Hematopoietic multipotent progenitor cell treated with erythropoietin and hydrocortisone succinate and interleukin-3 and kit ligand, for 4 days (in vitro differentiated cells): ENCODE measurements at regions not wholly inside any gene's neighbourhood (a gene's known extent, or its start where the extent isn't known, plus 50 kb on each side); places are given as distances from the start of the nearest gene placed in this dataset.

Experiments used
- DNase-seq: peaks from one replicate; pipeline ENCODE4 v3.0.0-alpha.2; 2015

DNA sequence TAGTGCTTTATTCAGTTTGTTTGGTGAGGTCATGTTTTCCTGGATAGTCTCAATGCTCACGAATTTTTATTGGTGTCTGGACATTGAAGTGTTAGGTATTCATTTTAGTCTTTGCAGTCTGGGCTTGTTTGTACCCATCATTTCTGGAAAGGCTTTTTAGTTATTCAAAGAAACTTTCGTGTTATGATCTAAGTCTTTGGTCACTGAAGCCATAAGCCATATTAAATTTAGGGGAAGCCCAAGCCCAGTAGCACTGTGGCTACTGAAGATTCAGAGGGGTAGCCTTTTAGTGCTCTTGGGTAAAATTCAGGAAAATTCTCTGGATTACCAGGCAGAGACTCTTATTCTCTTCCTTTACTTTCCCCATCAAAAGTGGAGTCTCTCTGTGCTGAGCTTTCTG lies 56.2 kb upstream of the PEX5L start:
- no peak for DNase-seq

- no peak for DNase-seq
Observed at GRCh38 chr3:180093535-180093934, 56.8 kb upstream of the PEX5L start.

GRCh38 chr3:180097626-180098025 lies 60.9 kb upstream of the PEX5L start:
- no peak for DNase-seq

DNA sequence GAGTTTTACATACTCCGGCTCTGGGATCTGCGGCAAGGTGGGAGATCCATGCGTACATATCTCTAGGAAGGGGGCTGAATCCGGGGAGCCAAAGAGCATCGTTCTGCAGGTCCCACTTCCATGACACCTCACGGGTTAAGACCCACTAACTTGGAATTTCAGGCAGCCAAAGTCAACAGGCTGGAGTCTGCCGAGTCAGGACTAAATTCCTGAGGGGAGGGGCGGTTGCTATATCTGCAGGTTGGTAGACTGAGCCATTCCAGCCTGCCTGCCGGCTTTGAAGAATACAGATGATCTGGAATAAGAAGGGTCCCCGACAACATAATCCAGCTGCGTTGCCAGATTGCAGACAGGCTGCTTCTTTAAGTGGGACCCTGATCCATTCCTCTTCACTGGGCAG lies 65.4 kb upstream of the PEX5L start:
- no peak for DNase-seq

- DNase-seq = no peak
Observed at GRCh38 chr3:180102604-180103003, 65.9 kb upstream of the PEX5L start.

DNA sequence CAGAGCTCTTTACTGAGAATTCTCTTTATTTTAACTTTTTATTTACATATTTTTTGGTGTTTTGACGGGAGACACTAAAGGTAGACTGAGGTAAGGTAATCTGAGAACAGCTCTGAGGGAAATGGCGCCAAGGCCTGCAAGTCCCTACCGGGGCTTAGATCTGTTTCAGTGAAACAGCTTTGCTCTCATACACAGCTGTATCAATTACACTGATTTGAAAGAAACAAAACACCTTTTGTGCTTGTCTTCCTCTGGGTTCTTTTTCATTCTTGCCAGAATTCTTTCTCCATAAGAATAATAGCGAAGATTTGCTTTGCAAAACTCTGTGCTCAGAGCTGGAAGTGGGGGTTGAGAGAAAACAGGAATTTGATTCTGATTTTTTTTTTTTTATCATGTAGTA lies 79.5 kb upstream of the PEX5L start:
- DNase-seq = no peak

GRCh38 chr3:180116658-180117057 lies 79.9 kb upstream of the PEX5L start:
- no peak for DNase-seq

DNA sequence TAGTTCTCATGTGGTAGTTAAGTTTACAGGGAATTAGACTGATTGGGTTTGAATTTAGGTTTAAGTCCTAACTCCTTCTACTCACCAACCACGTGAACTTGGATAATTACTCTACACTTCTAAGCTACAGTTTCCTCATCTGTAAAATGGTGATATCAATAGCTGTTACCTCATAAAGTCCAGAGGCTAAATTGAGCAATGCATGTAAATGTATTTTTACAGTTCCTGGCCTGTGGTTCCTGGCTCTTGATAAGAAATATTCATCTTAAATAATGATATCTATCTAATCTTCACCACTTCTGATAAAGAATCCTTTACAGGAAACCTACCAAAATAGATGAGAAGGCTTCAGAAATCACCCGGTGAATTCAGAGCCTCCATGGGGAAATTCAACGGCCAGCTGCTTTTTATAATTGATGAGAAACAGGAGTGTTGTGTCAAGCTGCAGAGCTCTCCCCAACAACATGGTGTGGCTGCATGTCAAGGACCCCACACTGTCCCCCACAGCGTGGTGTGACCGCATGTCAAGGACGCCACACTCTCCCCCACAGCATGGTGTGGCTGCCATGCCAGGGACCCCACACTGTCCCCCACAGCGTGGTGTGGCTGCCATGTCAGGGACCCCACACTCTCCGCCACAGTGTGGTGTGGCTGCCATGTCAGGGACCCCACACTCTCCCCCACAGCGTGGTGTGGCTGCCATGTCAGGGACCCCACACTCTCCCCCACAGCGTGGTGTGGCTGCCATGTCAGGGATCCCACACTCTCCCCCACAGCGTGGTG lies 80.8 kb upstream of the PEX5L start:
- peak; percentile 10 for DNase-seq

GRCh38 chr3:180119567-180119966 lies 82.8 kb upstream of the PEX5L start:
- DNase-seq = no peak

GRCh38 chr3:180123928-180124327 lies 87.2 kb upstream of the PEX5L start:
- no peak for DNase-seq

DNA sequence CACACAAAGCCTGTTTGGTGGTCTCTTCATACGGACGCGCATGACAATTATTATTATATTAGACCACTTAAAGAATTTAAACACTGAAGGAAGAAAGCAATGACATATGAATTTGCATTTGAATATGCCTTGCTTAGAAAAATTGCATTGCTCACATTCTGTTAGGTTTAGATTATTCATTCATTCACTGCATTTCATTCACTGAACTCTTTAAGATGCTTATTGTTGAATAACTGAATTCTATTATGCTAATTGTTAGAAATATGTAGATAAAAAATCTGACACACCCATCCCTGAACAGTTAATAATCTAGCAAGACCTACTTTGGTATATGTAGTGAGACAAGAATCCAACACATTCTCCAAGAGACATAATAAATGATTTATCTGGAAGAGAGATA lies 94.4 kb upstream of the PEX5L start:
- DNase-seq = no peak

DNA sequence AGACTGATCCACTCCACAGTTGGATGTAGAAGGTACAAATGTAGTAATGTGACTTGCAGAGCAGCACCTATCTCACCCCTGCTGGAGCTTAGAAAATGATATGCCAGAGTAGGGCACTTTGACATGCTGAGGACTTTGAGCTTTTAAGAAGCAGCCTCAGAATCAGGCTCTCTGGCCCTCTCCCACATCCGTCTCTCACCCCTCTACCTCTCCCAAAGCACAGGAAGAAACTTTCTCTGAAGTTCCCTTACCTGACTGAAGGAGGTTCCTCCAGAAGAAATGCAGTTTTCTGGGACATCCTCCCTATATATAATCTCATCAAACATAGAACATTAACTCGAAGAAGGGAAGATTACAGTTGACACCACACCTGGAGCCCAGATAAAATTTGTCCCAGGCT lies 98.4 kb upstream of the PEX5L start:
- DNase-seq = no peak

GRCh38 chr3:180138871-180139270 lies 102.1 kb upstream of the PEX5L start:
- no peak for DNase-seq

GRCh38 chr3:180142041-180142440 lies 105.3 kb upstream of the PEX5L start:
- no peak for DNase-seq

DNA sequence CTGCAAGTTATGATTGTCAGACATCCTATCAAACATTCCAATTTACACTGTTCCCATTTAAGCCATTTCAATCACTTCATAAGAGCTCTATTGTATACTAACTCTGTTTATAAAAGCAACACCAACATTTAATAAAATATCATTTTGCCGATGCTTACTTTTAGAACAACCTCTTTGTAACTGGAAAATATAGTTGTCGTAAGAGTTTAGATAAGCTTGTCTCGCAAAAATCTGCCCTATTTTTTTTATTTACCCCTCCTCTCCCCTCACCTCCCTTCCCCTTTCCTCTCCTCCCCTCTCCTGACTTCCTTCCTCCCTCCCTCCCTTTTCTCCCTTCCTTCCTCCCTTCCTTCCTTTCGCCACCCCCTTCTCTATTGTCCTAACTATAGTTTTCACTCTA lies 105.7 kb upstream of the PEX5L start:
- no peak for DNase-seq

- DNase-seq = no peak
Observed at GRCh38 chr3:180161770-180162169, 125.0 kb upstream of the PEX5L start.

GRCh38 chr3:180175572-180175971 lies 138.8 kb upstream of the PEX5L start:
- DNase-seq = no peak

DNA sequence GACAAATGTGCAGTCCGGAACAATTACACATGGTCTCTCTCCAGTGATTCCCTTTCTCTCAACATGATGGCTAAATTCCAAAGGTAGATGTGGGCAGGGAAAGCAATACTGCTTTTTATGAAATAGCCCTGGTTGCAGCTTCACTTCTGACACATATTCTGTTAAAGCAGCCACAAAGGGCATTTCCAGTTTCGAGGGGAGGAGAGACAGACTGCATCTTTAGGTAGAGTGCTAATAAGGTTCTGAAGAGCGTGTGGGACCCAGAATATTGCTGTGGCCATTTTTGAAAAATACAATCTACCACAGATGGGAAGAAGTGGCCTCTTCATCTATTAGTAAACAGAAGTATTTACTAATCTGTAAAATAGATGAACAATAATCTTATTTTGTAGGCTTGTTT lies 139.3 kb upstream of the PEX5L start:
- no peak for DNase-seq

- DNase-seq = no peak
Observed at GRCh38 chr3:180177255-180177654, 140.5 kb upstream of the PEX5L start.

GRCh38 chr3:180179562-180179961 lies 142.8 kb upstream of the PEX5L start:
- no peak for DNase-seq

GRCh38 chr3:180180795-180181194 lies 144.1 kb upstream of the PEX5L start:
- no peak for DNase-seq

DNA sequence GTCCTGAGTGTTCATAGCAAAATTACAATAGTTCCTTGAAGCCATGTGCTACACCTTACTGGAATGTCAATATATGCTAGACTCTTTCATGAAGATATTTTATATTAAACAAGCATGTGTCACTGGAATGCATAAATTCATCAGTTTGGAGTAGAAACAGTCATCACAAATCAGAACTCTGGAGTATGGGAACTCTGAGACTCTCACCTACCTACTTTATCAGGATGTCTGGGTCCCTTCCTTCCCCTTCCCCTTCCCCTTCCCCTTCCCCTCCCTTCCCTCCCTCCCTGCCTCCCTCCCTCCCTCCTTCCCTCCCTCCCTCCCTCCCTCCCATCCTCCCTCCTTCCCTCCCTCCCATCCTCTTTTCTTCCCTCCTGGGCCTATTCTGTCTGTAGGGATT lies 144.7 kb upstream of the PEX5L start:
- DNase-seq = no peak

DNA sequence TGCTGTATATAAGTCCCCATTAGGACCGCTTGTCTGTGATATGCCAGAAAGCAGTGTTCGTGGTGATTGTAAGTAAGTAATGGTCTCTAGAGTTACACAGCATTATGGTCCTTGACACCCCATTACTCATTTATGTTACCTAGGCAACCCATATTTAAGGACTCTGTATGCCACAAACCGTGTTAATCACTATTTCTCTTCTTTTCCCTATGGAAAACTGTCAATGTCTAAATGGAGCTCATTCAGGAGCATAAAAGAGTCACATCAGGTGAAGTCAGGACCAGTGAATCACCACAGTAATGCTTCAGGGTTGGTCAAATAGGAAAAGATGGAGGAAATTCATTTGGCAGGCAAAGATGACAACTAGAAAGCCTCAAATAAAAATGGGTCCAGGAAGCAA lies 146.6 kb upstream of the PEX5L start:
- DNase-seq = no peak

DNA sequence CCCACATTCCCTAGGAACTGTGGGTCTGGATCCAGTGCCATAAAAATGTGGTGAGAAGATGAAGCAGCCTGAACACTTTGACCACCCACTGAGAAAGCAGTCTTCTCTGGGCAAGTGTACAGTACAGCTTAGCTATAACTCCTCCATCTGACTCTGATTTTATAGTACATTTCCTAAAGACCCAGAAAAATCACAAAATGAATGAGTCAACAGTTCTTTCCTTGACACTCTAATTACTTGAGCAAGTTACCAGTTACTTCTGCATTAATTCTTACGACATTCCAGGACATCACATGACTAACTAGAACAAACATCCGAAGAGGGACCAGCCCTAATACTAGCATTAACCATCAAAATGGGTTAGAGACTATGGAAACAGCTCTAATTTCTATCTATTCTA lies 148.1 kb upstream of the PEX5L start:
- DNase-seq = no peak

- DNase-seq = no peak
Observed at GRCh38 chr3:180185650-180186049, 148.9 kb upstream of the PEX5L start.
